Sigmoid colon (tissue), 6 donors: ENCODE measurements at regions not wholly inside any gene's neighbourhood (a gene's known extent, or its start where the extent isn't known, plus 50 kb on each side); places are given as distances from the start of the nearest gene placed in this dataset.

ENCODE experiments used
- DNase-seq: peaks from one replicate; pipeline ENCODE4 v3.0.0-alpha.2; 2019
- H3K27ac ChIP-seq, 4 donors: fragments of 200-600 bp; sonication (generic); one replicate each; pipeline ENCODE4 v1.5.1; 2016 to 2019; ENCODE audit warnings: mild to moderate bottlenecking in 1 of 4
- H3K27me3 ChIP-seq, 3 donors: fragments of 200-600 bp; sonication (generic); one replicate each; pipeline ENCODE4 v1.5.1; 2019; ENCODE audit warnings: mild to moderate bottlenecking in 1 of 3
- H3K36me3 ChIP-seq, 4 donors: fragments of 200-600 bp; sonication (generic); one replicate each; pipeline ENCODE4 v1.5.1; 2016 to 2019
- H3K4me1 ChIP-seq, 4 donors: fragments of 200-600 bp; sonication (generic); one replicate each; pipeline ENCODE4 v1.5.1; 2017 to 2019
- H3K4me3 ChIP-seq, 4 donors: fragments of 200-600 bp; sonication (generic); one replicate each; pipeline ENCODE4 v1.5.1; 2017 to 2019; ENCODE audit warnings: mild to moderate bottlenecking in 2 of 4, moderate library complexity in 1 of 4
- H3K9me3 ChIP-seq, 4 donors: fragments of 200-600 bp in 3 of 4; sonication (generic) in 3 of 4; one replicate each; pipeline versions ENCODE4 v1.5.1 to v1.6.1; 2013 to 2019
- EP300 ChIP-seq, 4 donors: sonication (generic); formaldehyde crosslinking; IDR thresholded peaks; one replicate each; pipeline ENCODE4 v1.6.1; 2017; ENCODE audit warnings: antibody characterized with exemption in 4 of 4
- POLR2A ChIP-seq, 2 donors: fragments of 450-650 bp; IDR thresholded peaks; one replicate each; pipeline ENCODE4 v1.6.1; 2016; ENCODE audit warnings: antibody characterized with exemption in 2 of 2, mild to moderate bottlenecking in 2 of 2, moderate library complexity in 2 of 2
- POLR2AphosphoS5 ChIP-seq, 4 donors: sonication (generic); formaldehyde crosslinking; IDR thresholded peaks; one replicate each; pipeline ENCODE4 v1.6.1; 2017; ENCODE audit warnings: antibody characterized with exemption in 4 of 4
- WGBS, 2 donors: extraction: QIAGEN DNeasy Blood & Tissue Kit; methylation state at CpG; one replicate each; pipeline ENCODE4 v1.1.7; 2013; 5-methylcytosine and 5-hydroxymethylcytosine counted together
- intact Hi-C: fragments of 100-400 bp; cut with DNase I; formaldehyde crosslinking; loops from one replicate; pipeline ENCODE4 v1.15.1; 2023
- TF ChIP-seq, protein P1 (sequence below), 4 experiments: fragments of 450-650 bp in 3 of 4; fragments of 200-600 bp in 1 of 4; IDR thresholded peaks; one replicate each; pipeline ENCODE4 v1.5.1; 2016 to 2019; ENCODE audit warnings: antibody characterized with exemption in 4 of 4, mild to moderate bottlenecking in 3 of 4, moderate library complexity in 2 of 4
- donor health status: healthy with polysubstance abuse.
- donor health status: healthy.

DNA sequence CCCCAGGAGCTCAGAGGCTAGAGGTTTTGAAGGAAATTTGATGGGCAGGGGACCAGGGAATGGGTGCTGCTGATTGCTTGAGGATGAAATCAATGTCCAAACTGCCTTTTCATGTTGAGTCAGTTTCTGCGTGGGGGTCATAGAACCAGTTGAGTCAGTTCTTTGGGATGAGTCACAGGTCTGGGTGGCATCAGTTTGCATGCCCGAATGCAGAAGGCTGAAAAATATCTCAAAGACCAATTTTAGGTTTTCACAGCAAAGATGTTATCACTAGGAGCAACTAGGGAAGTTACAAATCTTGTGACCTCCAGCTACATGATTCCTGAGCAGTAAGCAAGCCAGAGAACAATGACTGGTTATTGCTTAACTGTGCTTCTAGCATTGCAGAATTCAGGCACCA, 1135.1 kb upstream of the CRIM1 start:
- TF ChIP-seq POLR2AphosphoS5 (IDR thresholded peaks at IDR 0.05) (no peak), EP300 (IDR thresholded peaks at IDR 0.05) (no peak), POLR2A (IDR thresholded peaks at IDR 0.05) (no peak)
- TF ChIP-seq, protein P1, sequence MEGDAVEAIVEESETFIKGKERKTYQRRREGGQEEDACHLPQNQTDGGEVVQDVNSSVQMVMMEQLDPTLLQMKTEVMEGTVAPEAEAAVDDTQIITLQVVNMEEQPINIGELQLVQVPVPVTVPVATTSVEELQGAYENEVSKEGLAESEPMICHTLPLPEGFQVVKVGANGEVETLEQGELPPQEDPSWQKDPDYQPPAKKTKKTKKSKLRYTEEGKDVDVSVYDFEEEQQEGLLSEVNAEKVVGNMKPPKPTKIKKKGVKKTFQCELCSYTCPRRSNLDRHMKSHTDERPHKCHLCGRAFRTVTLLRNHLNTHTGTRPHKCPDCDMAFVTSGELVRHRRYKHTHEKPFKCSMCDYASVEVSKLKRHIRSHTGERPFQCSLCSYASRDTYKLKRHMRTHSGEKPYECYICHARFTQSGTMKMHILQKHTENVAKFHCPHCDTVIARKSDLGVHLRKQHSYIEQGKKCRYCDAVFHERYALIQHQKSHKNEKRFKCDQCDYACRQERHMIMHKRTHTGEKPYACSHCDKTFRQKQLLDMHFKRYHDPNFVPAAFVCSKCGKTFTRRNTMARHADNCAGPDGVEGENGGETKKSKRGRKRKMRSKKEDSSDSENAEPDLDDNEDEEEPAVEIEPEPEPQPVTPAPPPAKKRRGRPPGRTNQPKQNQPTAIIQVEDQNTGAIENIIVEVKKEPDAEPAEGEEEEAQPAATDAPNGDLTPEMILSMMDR (IDR thresholded peaks at IDR 0.05): no peak
- no peak for DNase-seq
- Histone ChIP-seq H3K4me1 (no peaks in the 10 kb centered on the region), H3K27ac (no peak overlapping the region), H3K27me3 (no peaks in the 10 kb centered on the region), H3K9me3 (no peaks in the 10 kb centered on the region), H3K4me3 (no peak overlapping the region), H3K36me3 (no peaks in the 10 kb centered on the region)
- intact Hi-C loops: no loop called here
- WGBS, 2 donors: 55 to 81% methylated on average over 2 of the region's 2 CpGs

DNA sequence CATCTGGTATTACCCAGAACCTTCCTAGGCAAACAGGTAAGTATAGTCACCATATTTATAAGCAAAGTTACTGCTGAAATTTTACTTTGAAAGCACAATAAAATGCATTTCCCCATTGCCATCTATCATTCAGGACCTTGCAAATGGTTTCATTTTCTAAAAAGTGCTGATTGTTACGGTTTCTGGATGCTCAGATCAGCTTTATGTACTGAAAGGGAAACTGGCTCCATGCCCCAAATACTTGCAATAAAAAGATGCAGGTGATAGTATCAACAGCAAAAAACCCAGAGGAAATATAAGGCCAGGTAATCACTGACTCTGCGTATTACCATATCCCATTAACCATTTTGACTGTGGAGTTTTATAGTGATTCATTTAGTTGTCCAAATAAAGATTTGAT, 1150.7 kb upstream of the CRIM1 start:
- Histone ChIP-seq H3K36me3 (no peaks in the 10 kb centered on the region), H3K4me1 (no peaks in the 10 kb centered on the region), H3K9me3 (no peaks in the 10 kb centered on the region), H3K4me3 (no peak overlapping the region), H3K27me3 (no peaks in the 10 kb centered on the region), H3K27ac (no peak overlapping the region)
- 23 to 66% methylated on average over 2 of the region's 2 CpGs for WGBS, 2 donors
- no peak for DNase-seq
- TF ChIP-seq POLR2A (IDR thresholded peaks at IDR 0.05): no peak
- no peak for TF ChIP-seq POLR2AphosphoS5 (IDR thresholded peaks at IDR 0.05)
- TF ChIP-seq, protein P1 (IDR thresholded peaks at IDR 0.05): no peak
- TF ChIP-seq EP300 (IDR thresholded peaks at IDR 0.05): no peak
- intact Hi-C loops: no loop called here

- no peaks in the 10 kb centered on the region for H3K4me1 ChIP-seq
- TF ChIP-seq, protein P1 (IDR thresholded peaks at IDR 0.05): no peak
- no peak for TF ChIP-seq POLR2A (IDR thresholded peaks at IDR 0.05)
- TF ChIP-seq EP300 (IDR thresholded peaks at IDR 0.05): no peak
- no peak for TF ChIP-seq POLR2AphosphoS5 (IDR thresholded peaks at IDR 0.05)
- no peak overlapping the region for H3K4me3 ChIP-seq
- no peaks in the 10 kb centered on the region for H3K27me3 ChIP-seq
- intact Hi-C loops: no loop called here
- H3K27ac ChIP-seq: no peak overlapping the region
- H3K9me3 ChIP-seq: no peaks in the 10 kb centered on the region
- DNase-seq: no peak
- WGBS, 2 donors: 36 to 61% methylated on average over 3 of the region's 3 CpGs
- no peaks in the 10 kb centered on the region for H3K36me3 ChIP-seq
Measured at GRCh38 chr2:35204323-35204722, 1151.3 kb upstream of the CRIM1 start.

- 88 to 90% methylated on average over 4 of the region's 4 CpGs for WGBS, 2 donors
- H3K27me3 ChIP-seq: no peaks in the 10 kb centered on the region
- H3K27ac ChIP-seq: no peak overlapping the region
- intact Hi-C loops: no loop called here
- no peak for DNase-seq
- H3K4me3 ChIP-seq: no peak overlapping the region
- TF ChIP-seq, protein P1 (IDR thresholded peaks at IDR 0.05): no peak
- TF ChIP-seq EP300 (IDR thresholded peaks at IDR 0.05) (no peak), POLR2A (IDR thresholded peaks at IDR 0.05) (no peak), POLR2AphosphoS5 (IDR thresholded peaks at IDR 0.05) (no peak)
- H3K36me3 ChIP-seq: no peaks in the 10 kb centered on the region
- H3K4me1 ChIP-seq: no peaks in the 10 kb centered on the region
- no peaks in the 10 kb centered on the region for H3K9me3 ChIP-seq
Measured at GRCh38 chr2:35199298-35199697, 1156.3 kb upstream of the CRIM1 start.

DNA sequence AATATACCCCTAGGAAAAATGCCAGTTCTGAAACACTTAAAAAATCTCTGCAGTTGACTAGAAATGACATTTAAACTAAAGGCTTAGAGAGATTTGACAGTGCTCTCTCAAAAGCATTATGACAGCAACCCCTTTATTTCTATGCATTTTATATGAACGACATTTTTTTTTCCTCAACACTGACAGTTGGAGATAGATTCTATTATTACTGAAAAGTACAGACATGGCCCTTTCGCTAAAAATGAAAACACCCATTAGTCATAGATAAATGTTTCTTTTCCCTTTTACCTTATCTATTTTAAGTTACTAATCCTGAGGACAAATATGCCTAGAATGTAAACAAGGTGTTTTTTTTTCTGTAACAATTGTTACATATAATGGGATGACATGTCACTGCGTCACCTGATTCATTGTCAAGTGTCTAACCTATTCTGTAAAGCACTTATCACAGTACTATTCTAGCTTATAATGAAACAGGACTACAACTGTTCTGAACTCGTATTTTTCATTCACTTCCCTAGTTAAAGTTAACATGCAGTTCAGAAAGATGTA, 1169.6 kb upstream of the CRIM1 start:
- WGBS, 2 donors: 66 to 74% methylated on average over 4 of the region's 4 CpGs

More for the DNA sequence above, 1169.6 kb upstream of the CRIM1 start:
- no peak overlapping the region for H3K27ac ChIP-seq
- no peaks in the 10 kb centered on the region for H3K36me3 ChIP-seq
- TF ChIP-seq POLR2A (IDR thresholded peaks at IDR 0.05) (no peak), POLR2AphosphoS5 (IDR thresholded peaks at IDR 0.05) (no peak), EP300 (IDR thresholded peaks at IDR 0.05) (no peak)
- TF ChIP-seq, protein P1 (IDR thresholded peaks at IDR 0.05): no peak
- no peaks in the 10 kb centered on the region for H3K27me3 ChIP-seq
- no peak overlapping the region for H3K4me3 ChIP-seq
- intact Hi-C loops: no loop called here
- DNase-seq: no peak
- H3K9me3 ChIP-seq: no peaks in the 10 kb centered on the region
- H3K4me1 ChIP-seq: no peaks in the 10 kb centered on the region
